Activated naive CD4-positive, alpha-beta T cell treated with anti-CD3 and anti-CD28 coated beads, Interleukin-2, amount 50 U/mL, for 24 hours (primary cell): ENCODE measurements at regions not wholly inside any gene's neighbourhood (a gene's known extent, or its start where the extent isn't known, plus 50 kb on each side); places are given as distances from the start of the nearest gene placed in this dataset.

Experiments
- H3K27ac Mint-ChIP-seq: one replicate; pipeline ENCODE4 v1.8.0; 2021; ENCODE audit warnings: mild to moderate bottlenecking, mixed read lengths
- H3K27me3 Mint-ChIP-seq: one replicate; pipeline ENCODE4 v1.8.0; 2021; ENCODE audit warnings: mixed read lengths
- H3K36me3 Mint-ChIP-seq: one replicate; pipeline ENCODE4 v1.8.0; 2021; ENCODE audit warnings: mixed read lengths
- H3K4me1 Mint-ChIP-seq: one replicate; pipeline ENCODE4 v1.8.0; 2021; ENCODE audit warnings: mixed read lengths
- H3K4me3 Mint-ChIP-seq: one replicate; pipeline ENCODE4 v1.8.0; 2021; ENCODE audit warnings: mild to moderate bottlenecking, mixed read lengths
- H3K9me3 Mint-ChIP-seq: one replicate; pipeline ENCODE4 v1.8.0; 2021; ENCODE audit warnings: mixed read lengths

DNA sequence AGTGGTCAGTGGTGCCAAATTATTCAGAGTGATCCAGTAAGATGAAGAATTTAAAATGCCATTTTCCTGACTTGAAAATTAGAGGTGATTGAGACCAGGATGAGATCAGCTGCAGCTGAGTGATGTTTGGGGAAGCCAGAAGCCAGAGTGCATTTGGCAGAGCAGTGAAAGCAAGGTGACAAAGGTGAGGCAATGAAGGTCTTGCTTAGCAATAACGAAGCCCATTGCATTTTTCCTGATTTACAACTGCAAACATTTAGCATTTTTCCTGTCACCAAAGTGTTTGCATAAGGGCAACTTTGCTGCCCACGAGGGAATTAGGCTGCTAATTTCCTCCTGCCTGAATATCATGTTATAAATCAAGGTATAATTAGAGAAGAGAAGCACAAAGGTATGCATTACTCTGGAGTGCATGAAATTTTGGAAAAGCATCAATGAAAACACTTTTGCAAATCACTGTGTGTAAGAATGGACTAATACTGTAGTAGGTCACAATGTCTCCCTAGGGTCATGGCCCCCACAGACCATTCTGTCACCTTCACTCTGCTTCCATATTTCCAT is 188.2 kb upstream of the LYPLAL1 start:
- no peak overlapping the region for H3K4me3 Mint-ChIP-seq
- no peaks in the 10 kb centered on the region for H3K36me3 Mint-ChIP-seq
- H3K27me3 Mint-ChIP-seq, result no peaks in the 10 kb centered on the region
- H3K9me3 Mint-ChIP-seq, result peaks cover 18% of the 10 kb centered on the region
- H3K4me1 Mint-ChIP-seq, result no peaks in the 10 kb centered on the region
- H3K27ac Mint-ChIP-seq, result no peak overlapping the region

DNA sequence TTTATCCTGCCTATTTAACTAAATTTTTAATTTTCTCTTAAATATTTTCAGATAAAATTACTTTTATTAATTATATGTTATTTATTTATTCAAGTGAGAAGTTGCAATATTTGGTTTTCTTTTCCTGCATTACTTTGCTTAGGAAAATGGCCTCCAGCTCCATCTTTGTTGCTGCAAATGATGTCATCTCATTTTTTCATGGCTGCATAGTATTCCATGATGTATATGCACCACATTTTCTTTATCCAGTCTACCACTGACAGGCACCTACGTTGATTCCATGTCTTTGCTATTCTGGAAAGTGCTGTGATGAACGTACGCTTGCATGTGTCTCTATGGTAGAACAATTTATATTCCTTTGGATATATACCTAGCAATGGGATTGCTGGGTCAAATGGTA is 186.9 kb upstream of the LYPLAL1 start:
- no peak overlapping the region for H3K4me3 Mint-ChIP-seq
- no peaks in the 10 kb centered on the region for H3K36me3 Mint-ChIP-seq
- H3K4me1 Mint-ChIP-seq, result no peaks in the 10 kb centered on the region
- H3K27me3 Mint-ChIP-seq, result no peaks in the 10 kb centered on the region
- no peak overlapping the region for H3K27ac Mint-ChIP-seq
- peaks cover 12% of the 10 kb centered on the region for H3K9me3 Mint-ChIP-seq

GRCh38 chr1:218990019-218990418 is 183.7 kb upstream of the LYPLAL1 start:
- Mint-ChIP-seq H3K27me3 (no peaks in the 10 kb centered on the region), H3K36me3 (no peaks in the 10 kb centered on the region), H3K4me3 (no peak overlapping the region)

DNA sequence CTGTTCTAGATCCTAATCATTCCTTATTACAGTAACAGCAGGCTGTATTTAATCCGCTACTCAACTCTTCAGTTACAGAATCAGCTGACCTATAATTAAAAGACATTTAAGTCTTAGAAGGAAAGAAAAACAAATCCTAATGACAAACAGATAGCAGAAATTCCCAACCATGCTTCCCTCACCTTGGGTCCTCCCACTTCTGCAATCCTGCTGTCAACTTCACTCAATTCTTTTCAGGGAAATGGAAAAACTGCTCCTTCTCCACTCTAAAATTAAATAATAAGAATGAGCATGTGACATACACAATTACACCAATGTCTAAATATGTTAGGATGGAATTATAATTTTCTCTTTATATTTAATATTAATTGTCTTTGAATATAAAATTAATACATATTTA is 182.6 kb upstream of the LYPLAL1 start:
- Mint-ChIP-seq H3K9me3 (peaks cover 12% of the 10 kb centered on the region), H3K36me3 (no peaks in the 10 kb centered on the region), H3K4me1 (no peaks in the 10 kb centered on the region), H3K4me3 (no peak overlapping the region), H3K27me3 (no peaks in the 10 kb centered on the region), H3K27ac (no peak overlapping the region)

More at GRCh38 chr1:218990019-218990418, 183.7 kb upstream of the LYPLAL1 start:
- H3K4me1 Mint-ChIP-seq, result no peaks in the 10 kb centered on the region
- H3K9me3 Mint-ChIP-seq, result peaks cover 12% of the 10 kb centered on the region
- no peak overlapping the region for H3K27ac Mint-ChIP-seq

GRCh38 chr1:218994615-218995014 is 179.1 kb upstream of the LYPLAL1 start:
- no peaks in the 10 kb centered on the region for H3K9me3 Mint-ChIP-seq
- H3K27ac Mint-ChIP-seq, result no peak overlapping the region
- no peaks in the 10 kb centered on the region for H3K36me3 Mint-ChIP-seq
- no peak overlapping the region for H3K4me3 Mint-ChIP-seq
- no peaks in the 10 kb centered on the region for H3K4me1 Mint-ChIP-seq
- no peaks in the 10 kb centered on the region for H3K27me3 Mint-ChIP-seq

- Mint-ChIP-seq H3K4me3 (no peak overlapping the region), H3K27ac (no peak overlapping the region), H3K36me3 (no peaks in the 10 kb centered on the region), H3K4me1 (no peaks in the 10 kb centered on the region), H3K9me3 (no peaks in the 10 kb centered on the region), H3K27me3 (no peaks in the 10 kb centered on the region)
These were observed 178.5 kb upstream of the LYPLAL1 start for GRCh38 chr1:218995091-218995665.

DNA sequence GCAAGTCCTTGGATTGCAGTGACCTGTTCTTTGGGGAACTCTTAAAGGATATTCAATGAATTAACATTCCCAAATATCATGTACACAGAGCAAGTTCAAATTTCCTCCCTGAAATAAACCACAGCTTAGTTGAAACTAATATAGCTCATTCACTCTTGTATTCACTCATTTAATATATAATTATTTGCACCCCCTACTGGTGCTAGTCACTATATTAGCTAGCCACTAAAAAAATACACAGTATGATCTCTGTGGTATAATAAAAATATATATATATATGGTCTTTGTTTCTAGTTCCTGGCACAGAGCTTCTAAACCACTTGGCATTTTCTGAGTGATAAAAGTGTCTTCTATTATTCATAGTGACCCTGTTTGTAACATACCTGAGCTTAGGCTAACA is 177.3 kb upstream of the LYPLAL1 start:
- H3K27ac Mint-ChIP-seq, result no peak overlapping the region
- peaks cover under 1% of the 10 kb centered on the region for H3K9me3 Mint-ChIP-seq
- H3K36me3 Mint-ChIP-seq, result no peaks in the 10 kb centered on the region
- no peaks in the 10 kb centered on the region for H3K4me1 Mint-ChIP-seq
- H3K27me3 Mint-ChIP-seq, result no peaks in the 10 kb centered on the region
- H3K4me3 Mint-ChIP-seq, result no peak overlapping the region

- H3K36me3 Mint-ChIP-seq, result no peaks in the 10 kb centered on the region
- H3K9me3 Mint-ChIP-seq, result peaks cover 20% of the 10 kb centered on the region
- no peaks in the 10 kb centered on the region for H3K4me1 Mint-ChIP-seq
- no peaks in the 10 kb centered on the region for H3K27me3 Mint-ChIP-seq
- no peak overlapping the region for H3K27ac Mint-ChIP-seq
- H3K4me3 Mint-ChIP-seq, result no peak overlapping the region
These were observed 173.7 kb upstream of the LYPLAL1 start for GRCh38 chr1:219000005-219000404.

DNA sequence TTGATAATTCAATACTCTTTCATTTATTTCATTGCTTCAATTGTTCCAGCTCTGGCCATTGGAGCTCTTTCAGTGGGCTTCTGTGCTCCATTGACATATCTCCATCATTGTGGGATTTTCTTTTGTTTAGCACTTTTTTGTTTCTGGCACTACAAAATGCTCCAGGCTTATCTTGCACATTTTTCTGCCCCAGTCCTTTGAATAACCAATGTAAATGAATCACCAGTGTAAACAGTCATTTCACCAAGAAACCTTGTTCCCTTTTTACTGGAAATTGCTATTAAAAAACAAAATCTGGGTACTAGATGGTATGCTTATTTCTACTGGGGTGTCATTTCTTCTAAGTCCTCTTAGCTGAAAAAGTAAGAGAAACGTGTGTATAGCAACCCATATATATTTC is 173.0 kb upstream of the LYPLAL1 start:
- peaks cover 26% of the 10 kb centered on the region for H3K9me3 Mint-ChIP-seq
- no peaks in the 10 kb centered on the region for H3K36me3 Mint-ChIP-seq
- no peaks in the 10 kb centered on the region for H3K4me1 Mint-ChIP-seq
- no peak overlapping the region for H3K27ac Mint-ChIP-seq
- H3K27me3 Mint-ChIP-seq, result no peaks in the 10 kb centered on the region
- no peak overlapping the region for H3K4me3 Mint-ChIP-seq

GRCh38 chr1:219010720-219011119 is 163.0 kb upstream of the LYPLAL1 start:
- Mint-ChIP-seq H3K36me3 (no peaks in the 10 kb centered on the region), H3K9me3 (peaks cover 12% of the 10 kb centered on the region), H3K4me3 (no peak overlapping the region), H3K27me3 (no peaks in the 10 kb centered on the region), H3K27ac (no peak overlapping the region), H3K4me1 (no peaks in the 10 kb centered on the region)

GRCh38 chr1:219020386-219020785 is 153.3 kb upstream of the LYPLAL1 start:
- peaks cover 8% of the 10 kb centered on the region for H3K9me3 Mint-ChIP-seq

GRCh38 chr1:219020846-219021245 is 152.8 kb upstream of the LYPLAL1 start:
- H3K9me3 Mint-ChIP-seq, result peaks cover 9% of the 10 kb centered on the region
- no peaks in the 10 kb centered on the region for H3K4me1 Mint-ChIP-seq
- H3K4me3 Mint-ChIP-seq, result no peak overlapping the region
- peaks cover 2% of the 10 kb centered on the region for H3K36me3 Mint-ChIP-seq
- H3K27me3 Mint-ChIP-seq, result no peaks in the 10 kb centered on the region
- no peak overlapping the region for H3K27ac Mint-ChIP-seq

More at GRCh38 chr1:219020386-219020785, 153.3 kb upstream of the LYPLAL1 start:
- Mint-ChIP-seq H3K4me1 (no peaks in the 10 kb centered on the region), H3K4me3 (no peak overlapping the region), H3K27ac (no peak overlapping the region), H3K27me3 (no peaks in the 10 kb centered on the region), H3K36me3 (peaks cover 2% of the 10 kb centered on the region)

GRCh38 chr1:219027146-219027673 is 146.5 kb upstream of the LYPLAL1 start:
- no peaks in the 10 kb centered on the region for H3K27me3 Mint-ChIP-seq
- no peak overlapping the region for H3K4me3 Mint-ChIP-seq
- peaks cover 2% of the 10 kb centered on the region for H3K36me3 Mint-ChIP-seq
- peaks cover 9% of the 10 kb centered on the region for H3K9me3 Mint-ChIP-seq
- no peak overlapping the region for H3K27ac Mint-ChIP-seq
- no peaks in the 10 kb centered on the region for H3K4me1 Mint-ChIP-seq

GRCh38 chr1:219031809-219032208 is 141.9 kb upstream of the LYPLAL1 start:
- Mint-ChIP-seq H3K9me3 (no peaks in the 10 kb centered on the region), H3K27ac (no peak overlapping the region), H3K4me3 (no peak overlapping the region), H3K27me3 (no peaks in the 10 kb centered on the region), H3K36me3 (no peaks in the 10 kb centered on the region), H3K4me1 (no peaks in the 10 kb centered on the region)

- no peaks in the 10 kb centered on the region for H3K4me1 Mint-ChIP-seq
- no peak overlapping the region for H3K4me3 Mint-ChIP-seq
- no peak overlapping the region for H3K27ac Mint-ChIP-seq
- H3K36me3 Mint-ChIP-seq, result no peaks in the 10 kb centered on the region
- no peaks in the 10 kb centered on the region for H3K9me3 Mint-ChIP-seq
- peaks cover 2% of the 10 kb centered on the region for H3K27me3 Mint-ChIP-seq
These were observed 135.3 kb upstream of the LYPLAL1 start for GRCh38 chr1:219038398-219038797.

- Mint-ChIP-seq H3K9me3 (no peaks in the 10 kb centered on the region), H3K27ac (no peak overlapping the region), H3K4me1 (no peaks in the 10 kb centered on the region), H3K27me3 (peaks cover 2% of the 10 kb centered on the region), H3K4me3 (no peak overlapping the region), H3K36me3 (no peaks in the 10 kb centered on the region)
These were observed 134.5 kb upstream of the LYPLAL1 start for GRCh38 chr1:219039017-219039681.
